OCI-LY7 (cell line): ENCODE measurements at regions not wholly inside any gene's neighbourhood (a gene's known extent, or its start where the extent isn't known, plus 50 kb on each side); places are given as distances from the start of the nearest gene placed in this dataset.
"Not testable (repeated sequence)": the region's sequence is repeated elsewhere in the genome, so short reads cannot be mapped to it uniquely, and the experiment has no call there.

Experiments used
- BruUV-seq: library from RNA; stranded (reverse); fragments of 400-500 nt; replicated peaks from 2 replicates; lab custom pipeline; 2021; lab: Mats Ljungman, UMichigan
- CTCF ChIA-PET: fragments of 300-600 bp; sonication (Branson Sonifier 250); formaldehyde crosslinking; loops from one replicate; lab custom pipeline; 2022; ENCODE audit warnings: antibody characterized with exemption; ENCODE audit not compliant: unreplicated experiment; lab: Charles Lee
- POLR2A ChIA-PET: fragments of 300-600 bp; sonication (Branson Sonifier 250); formaldehyde crosslinking; loops from one replicate; lab custom pipeline; 2022; ENCODE audit warnings: antibody characterized with exemption; lab: Charles Lee
- DNase-seq: peaks from one replicate; pipeline ENCODE4 v3.0.0-alpha.2; 2015; ENCODE audit warnings: low spot score
- H2AFZ ChIP-seq: fragments of 200-600 bp; sonication (generic), shearing (Covaris generic); 2 replicates; pipeline ENCODE4 v1.6.1; 2014; ENCODE audit warnings: mild to moderate bottlenecking, antibody characterized with exemption, low read length, moderate library complexity
- H3K27ac ChIP-seq: fragments of 200-600 bp; sonication (generic); 2 replicates; pipeline ENCODE4 v1.5.1; 2014; ENCODE audit warnings: mixed run types, low read depth, mild to moderate bottlenecking, moderate library complexity, low read length, inconsistent platforms; ENCODE audit not compliant: poor library complexity, severe bottlenecking
- H3K36me3 ChIP-seq: fragments of 200-600 bp; sonication (generic); 2 replicates; pipeline ENCODE4 v1.6.1; 2014; ENCODE audit warnings: mild to moderate bottlenecking, antibody characterized with exemption, low read length, moderate library complexity, mixed read lengths; ENCODE audit not compliant: insufficient read depth
- H3K4me1 ChIP-seq: fragments of 200-600 bp; sonication (generic); 2 replicates; pipeline ENCODE4 v1.5.1; 2014; ENCODE audit warnings: mild to moderate bottlenecking, low read length; ENCODE audit not compliant: insufficient read depth, poor library complexity, severe bottlenecking
- H3K4me2 ChIP-seq: fragments of 200-600 bp; sonication (generic); 2 replicates; pipeline ENCODE4 v1.6.1; 2014; ENCODE audit warnings: mild to moderate bottlenecking, low read length
- H3K4me3 ChIP-seq: fragments of 200-600 bp; sonication (generic); 2 replicates; pipeline ENCODE4 v1.5.1; 2014; ENCODE audit warnings: mild to moderate bottlenecking, low read depth, low read length; ENCODE audit not compliant: poor library complexity, severe bottlenecking
- H3K79me2 ChIP-seq: fragments of 200-600 bp; sonication (generic); 2 replicates; pipeline ENCODE4 v1.6.1; 2016; ENCODE audit warnings: low read depth, mild to moderate bottlenecking, low read length, moderate library complexity, mixed read lengths; ENCODE audit not compliant: insufficient read depth
- H3K9me2 ChIP-seq: fragments of 200-600 bp; sonication (generic); 2 replicates; pipeline ENCODE4 v1.6.1; 2016; ENCODE audit warnings: mild to moderate bottlenecking, low read length, mixed read lengths; ENCODE audit not compliant: insufficient read depth
- H3K9me3 ChIP-seq: fragments of 200-600 bp; sonication (generic); 2 replicates; pipeline ENCODE4 v1.6.1; 2014; ENCODE audit warnings: mild to moderate bottlenecking, mixed run types, low read length, mixed read lengths
- H4K20me1 ChIP-seq: fragments of 200-600 bp; sonication (generic); 2 replicates; pipeline ENCODE4 v1.6.1; 2014; ENCODE audit warnings: mild to moderate bottlenecking, antibody characterized with exemption, low read length, moderate library complexity, mixed read lengths; ENCODE audit not compliant: insufficient read depth
- CTCF ChIP-seq: fragments of 200-600 bp; sonication (generic); conservative IDR thresholded peaks from 2 replicates; pipeline ENCODE4 v1.5.1; 2014; ENCODE audit warnings: mild to moderate bottlenecking, antibody characterized with exemption, low read length, moderate library complexity, mixed read lengths
- EZH2phosphoT487 ChIP-seq: fragments of 200-600 bp; sonication (generic); IDR thresholded peaks from 2 replicates; pipeline ENCODE4 v1.6.1; 2018; ENCODE audit warnings: low read depth, borderline replicate concordance, mild to moderate bottlenecking, mixed run types, antibody characterized with exemption, low read length, moderate library complexity, mixed read lengths
- intact Hi-C: fragments of 100-400 bp; cut with micrococcal nuclease; formaldehyde crosslinking; loops from one replicate; pipeline ENCODE4 v1.10.0; 2022; ENCODE audit not compliant: unreplicated experiment

- no peak overlapping the region for H3K27ac ChIP-seq
- POLR2A ChIA-PET: interaction anchor here (0.9 kb wide), 1 partner anchor 9 kb away, joined by 3 read pairs; no protein-coding TSS in a partner anchor
- H2AFZ ChIP-seq: no peak overlapping the region
- no peak overlapping the region for H3K4me3 ChIP-seq
- no TSS peak for BruUV-seq
- H3K4me2 ChIP-seq: no peak overlapping the region
- TF ChIP-seq CTCF: no peak
- TF ChIP-seq EZH2phosphoT487: no peak
- CTCF ChIA-PET: no interaction called here
- H3K79me2 ChIP-seq: no peaks in the 10 kb centered on the region
- no peak for DNase-seq
- H3K4me1 ChIP-seq: no peaks in the 10 kb centered on the region
- no peaks in the 10 kb centered on the region for H4K20me1 ChIP-seq
- no peaks in the 10 kb centered on the region for H3K9me3 ChIP-seq
- intact Hi-C loops: no loop called here
- no peaks in the 10 kb centered on the region for H3K9me2 ChIP-seq
- no peaks in the 10 kb centered on the region for H3K36me3 ChIP-seq
Measured at GRCh38 chr6:94713446-94713845, 863.9 kb upstream of the MANEA start.

DNA sequence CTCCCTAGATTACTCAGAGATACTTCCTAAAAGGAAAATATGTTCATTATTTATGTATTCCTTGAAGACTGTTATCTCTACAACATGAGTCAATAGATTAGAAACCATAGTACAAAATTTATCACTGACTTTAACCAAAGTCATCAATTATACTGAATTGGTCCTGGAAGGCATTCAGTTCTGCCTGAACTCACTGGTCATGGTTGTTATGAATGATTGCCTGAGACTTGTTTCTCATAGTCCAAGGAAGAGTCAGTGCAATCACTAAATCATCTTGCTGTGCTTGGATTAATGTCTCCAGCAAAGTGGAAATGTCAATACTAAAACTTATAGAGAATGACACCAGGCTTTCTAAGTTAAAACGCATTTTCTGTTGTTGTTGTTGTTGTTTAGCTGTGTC, 878.6 kb upstream of the MANEA start:
- no peak overlapping the region for H3K4me2 ChIP-seq
- H3K4me1 ChIP-seq: no peaks in the 10 kb centered on the region
- ChIA-PET CTCF (no interaction called here), POLR2A (no interaction called here)
- no peaks in the 10 kb centered on the region for H3K9me2 ChIP-seq
- TF ChIP-seq CTCF (no peak), EZH2phosphoT487 (no peak)
- H3K27ac ChIP-seq: no peak overlapping the region
- no peaks in the 10 kb centered on the region for H3K9me3 ChIP-seq
- H3K79me2 ChIP-seq: no peaks in the 10 kb centered on the region
- BruUV-seq: no TSS peak
- H4K20me1 ChIP-seq: no peaks in the 10 kb centered on the region
- DNase-seq: no peak
- no peak overlapping the region for H3K4me3 ChIP-seq
- intact Hi-C loops: no loop called here
- no peak overlapping the region for H2AFZ ChIP-seq
- H3K36me3 ChIP-seq: no peaks in the 10 kb centered on the region

GRCh38 chr6:94687255-94687654, 890.1 kb upstream of the MANEA start:
- H3K36me3 ChIP-seq, H3K9me2 ChIP-seq, POLR2A ChIA-PET, H3K4me3 ChIP-seq, H2AFZ ChIP-seq, H3K9me3 ChIP-seq, intact Hi-C loops, H3K4me1 ChIP-seq, H3K27ac ChIP-seq, H3K4me2 ChIP-seq, H4K20me1 ChIP-seq, CTCF ChIA-PET, H3K79me2 ChIP-seq, BruUV-seq, DNase-seq: not testable (repeated sequence)
